Activated T-cell treated with anti-CD3 and anti-CD28 coated beads, Interleukin-2, amount 50 U/mL, for 72 hours (primary cell): ENCODE measurements at regions not wholly inside any gene's neighbourhood (a gene's known extent, or its start where the extent isn't known, plus 50 kb on each side); places are given as distances from the start of the nearest gene placed in this dataset.
"Not testable (repeated sequence)": the region's sequence is repeated elsewhere in the genome, so short reads cannot be mapped to it uniquely, and the experiment has no call there.

ENCODE experiments used
- ATAC-seq, 2 donors: fragments of 150-1000 bp; cut with Tn5 transposase; replicated peaks in 1 of 2; 2 replicates each; pipeline ENCODE4 v1.10.0; 2021; ENCODE audit warnings: moderate library complexity in 2 of 2, mild to moderate bottlenecking in 1 of 2
- DNase-seq, 2 donors: peaks; one replicate each; pipeline ENCODE4 v3.0.0; 2021 to 2022; ENCODE audit warnings: mixed read lengths in 1 of 2
- H3K27ac Mint-ChIP-seq: one replicate; pipeline ENCODE4 v1.8.0; 2022; ENCODE audit warnings: mild to moderate bottlenecking, moderate library complexity, mixed read lengths
- H3K27me3 Mint-ChIP-seq: one replicate; pipeline ENCODE4 v1.8.0; 2022; ENCODE audit warnings: low read depth, mixed read lengths
- H3K36me3 Mint-ChIP-seq, 2 donors: one replicate each; pipeline ENCODE4 v1.8.0; 2022; ENCODE audit warnings: mixed read lengths in 2 of 2, mild to moderate bottlenecking in 1 of 2; ENCODE audit not compliant: insufficient read depth in 2 of 2
- H3K4me1 Mint-ChIP-seq: one replicate; pipeline ENCODE4 v1.8.0; 2022; ENCODE audit warnings: low read depth, mixed read lengths
- H3K4me3 Mint-ChIP-seq, 2 donors: one replicate each; pipeline ENCODE4 v1.8.0; 2022; ENCODE audit warnings: mild to moderate bottlenecking in 2 of 2, mixed read lengths in 2 of 2, moderate library complexity in 2 of 2
- H3K9me3 Mint-ChIP-seq, 2 donors: one replicate each; pipeline ENCODE4 v1.8.0; 2022; ENCODE audit warnings: mixed read lengths in 2 of 2

DNA sequence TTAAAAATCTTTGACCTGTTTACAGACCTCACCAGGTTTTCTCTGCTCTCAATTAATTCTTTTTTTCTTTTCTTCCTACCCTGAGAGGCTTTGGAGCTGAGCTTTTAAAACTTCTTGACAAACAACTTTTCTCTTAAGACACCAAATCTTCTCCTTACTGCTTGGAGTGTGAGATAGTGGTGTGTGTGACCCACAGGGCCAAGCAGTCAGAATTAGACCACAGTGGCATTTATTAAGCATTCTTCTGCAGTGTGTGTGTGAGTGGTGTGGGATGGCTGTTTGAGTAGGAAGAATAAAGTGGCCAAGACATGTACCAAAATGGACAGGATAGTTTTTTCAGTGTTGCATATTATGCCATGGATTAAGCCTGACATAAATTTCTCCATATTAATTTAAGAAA is 665.1 kb downstream of the RAPGEF2 start:
- ATAC-seq: no peak
- Mint-ChIP-seq H3K4me1 (no peaks in the 10 kb centered on the region), H3K27ac (no peak overlapping the region), H3K4me3 (no peak overlapping the region), H3K9me3 (no peaks in the 10 kb centered on the region), H3K36me3 (no peaks in the 10 kb centered on the region), H3K27me3 (no peaks in the 10 kb centered on the region)
- no peak for DNase-seq

DNA sequence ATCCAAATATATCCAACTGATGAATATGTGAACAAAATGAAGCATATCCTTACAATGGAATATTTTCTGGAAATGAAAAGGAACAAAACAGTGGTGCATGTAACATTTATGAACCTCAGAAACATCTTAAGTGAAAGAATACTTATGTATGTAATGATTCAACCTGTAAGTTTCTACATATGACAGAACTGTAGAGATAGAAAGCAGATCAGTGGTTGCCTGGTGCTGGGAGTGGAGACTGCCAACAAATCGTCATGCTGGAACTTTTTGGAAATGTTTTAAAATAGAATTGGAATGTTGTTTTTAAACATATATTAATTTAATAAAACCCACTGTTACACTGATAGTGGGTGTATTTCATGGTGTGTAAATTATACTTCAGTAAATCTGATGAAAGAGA is 667.5 kb downstream of the RAPGEF2 start:
- no peaks in the 10 kb centered on the region for H3K36me3 Mint-ChIP-seq
- no peaks in the 10 kb centered on the region for H3K27me3 Mint-ChIP-seq
- H3K9me3 Mint-ChIP-seq: no peaks in the 10 kb centered on the region
- H3K27ac Mint-ChIP-seq: no peak overlapping the region
- DNase-seq: no peak
- no peaks in the 10 kb centered on the region for H3K4me1 Mint-ChIP-seq
- no peak for ATAC-seq
- no peak overlapping the region for H3K4me3 Mint-ChIP-seq

DNA sequence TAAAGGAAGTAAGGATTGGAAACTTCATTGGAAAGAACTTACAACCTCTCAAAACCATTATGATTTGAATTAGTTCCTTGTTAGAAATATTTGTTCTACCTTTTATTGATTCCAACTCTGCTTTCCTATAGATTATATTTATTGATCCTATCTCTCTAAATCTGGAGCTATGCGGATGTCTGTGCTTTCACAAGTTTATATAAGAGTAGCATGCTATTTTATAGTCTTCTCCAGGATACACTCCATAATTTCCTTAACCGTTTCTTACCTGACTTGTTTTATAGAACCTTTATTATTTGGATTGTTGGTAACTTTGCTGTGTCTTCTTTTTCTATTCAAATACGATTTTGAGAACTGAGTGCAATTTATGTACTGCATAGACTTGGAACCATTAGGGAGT is 668.1 kb downstream of the RAPGEF2 start:
- Mint-ChIP-seq H3K27ac (no peak overlapping the region), H3K9me3 (no peaks in the 10 kb centered on the region), H3K4me3 (no peak overlapping the region), H3K27me3 (no peaks in the 10 kb centered on the region), H3K36me3 (no peaks in the 10 kb centered on the region), H3K4me1 (no peaks in the 10 kb centered on the region)
- DNase-seq: no peak
- ATAC-seq: no peak

DNA sequence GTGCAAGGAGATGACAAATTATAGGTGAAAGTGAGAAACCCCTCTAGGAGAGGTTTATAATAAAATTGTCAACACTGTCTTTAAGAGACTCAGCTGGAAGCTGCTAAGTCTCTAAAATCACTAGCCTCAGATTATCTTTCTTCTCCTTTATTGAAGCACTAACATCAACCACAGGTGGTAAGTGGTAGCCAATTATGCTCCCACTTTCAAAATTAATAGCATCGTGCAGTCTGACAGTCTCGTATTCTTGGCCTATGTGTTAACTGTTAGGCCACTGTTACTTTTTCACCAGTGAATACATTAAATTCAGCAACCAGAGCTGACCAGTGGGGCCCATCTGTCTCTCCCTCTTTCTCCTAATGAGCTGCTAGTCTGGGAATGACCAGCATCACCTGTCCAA is 674.1 kb downstream of the RAPGEF2 start:
- Mint-ChIP-seq H3K4me3 (no peak overlapping the region), H3K27me3 (no peaks in the 10 kb centered on the region), H3K27ac (no peak overlapping the region), H3K36me3 (no peaks in the 10 kb centered on the region), H3K4me1 (no peaks in the 10 kb centered on the region), H3K9me3 (peaks cover 0 to 2% of the 10 kb centered on the region in 2 donors)
- ATAC-seq (no peak), DNase-seq (no peak)

DNA sequence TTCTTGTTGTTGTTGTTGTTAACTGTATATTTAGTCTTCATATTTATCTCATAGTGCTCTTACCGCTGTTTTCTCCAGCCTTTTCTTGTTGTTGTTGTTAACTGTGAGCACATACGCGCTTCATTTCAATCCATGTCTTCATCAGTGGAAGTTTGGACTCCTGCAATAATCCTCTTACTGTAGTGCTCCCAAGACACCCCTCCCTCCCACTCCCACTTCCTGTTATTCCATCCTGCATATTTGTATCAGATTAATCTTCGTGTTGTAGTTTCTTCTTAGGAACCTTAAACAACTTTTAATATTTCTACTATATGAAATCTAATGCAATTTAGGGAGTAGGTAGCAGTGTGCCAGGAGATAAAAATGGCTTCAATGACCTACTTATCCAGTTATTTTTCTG is 674.8 kb downstream of the RAPGEF2 start:
- H3K27ac Mint-ChIP-seq: no peak overlapping the region
- no peaks in the 10 kb centered on the region for H3K27me3 Mint-ChIP-seq
- DNase-seq (no peak), ATAC-seq (no peak)
- H3K4me3 Mint-ChIP-seq: no peak overlapping the region
- no peaks in the 10 kb centered on the region for H3K36me3 Mint-ChIP-seq
- H3K4me1 Mint-ChIP-seq: no peaks in the 10 kb centered on the region
- peaks cover 0 to 2% of the 10 kb centered on the region in 2 donors for H3K9me3 Mint-ChIP-seq

DNA sequence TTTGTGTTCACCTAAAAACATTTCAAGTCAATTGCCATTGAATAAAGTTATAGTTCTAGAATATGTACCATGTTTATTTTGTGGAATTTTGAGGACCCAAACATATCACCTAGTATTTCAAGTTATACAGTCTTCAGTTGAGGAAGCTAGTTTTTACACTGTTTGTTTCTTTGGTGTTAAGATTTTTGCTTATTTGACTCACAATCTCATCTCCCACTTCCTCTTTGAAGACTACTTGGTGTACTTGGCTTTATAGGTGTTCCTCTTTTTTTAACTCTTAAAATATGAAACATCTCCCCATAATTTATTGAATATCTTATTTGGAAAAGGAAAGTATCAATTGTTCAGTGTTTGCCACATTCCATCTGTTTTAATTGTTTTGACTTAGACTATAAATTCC is 675.4 kb downstream of the RAPGEF2 start:
- no peak overlapping the region for H3K27ac Mint-ChIP-seq
- H3K27me3 Mint-ChIP-seq: no peaks in the 10 kb centered on the region
- no peak for DNase-seq
- H3K36me3 Mint-ChIP-seq: no peaks in the 10 kb centered on the region
- ATAC-seq: no peak
- H3K9me3 Mint-ChIP-seq: peaks cover 0 to 2% of the 10 kb centered on the region in 2 donors
- H3K4me1 Mint-ChIP-seq: no peaks in the 10 kb centered on the region
- no peak overlapping the region for H3K4me3 Mint-ChIP-seq

DNA sequence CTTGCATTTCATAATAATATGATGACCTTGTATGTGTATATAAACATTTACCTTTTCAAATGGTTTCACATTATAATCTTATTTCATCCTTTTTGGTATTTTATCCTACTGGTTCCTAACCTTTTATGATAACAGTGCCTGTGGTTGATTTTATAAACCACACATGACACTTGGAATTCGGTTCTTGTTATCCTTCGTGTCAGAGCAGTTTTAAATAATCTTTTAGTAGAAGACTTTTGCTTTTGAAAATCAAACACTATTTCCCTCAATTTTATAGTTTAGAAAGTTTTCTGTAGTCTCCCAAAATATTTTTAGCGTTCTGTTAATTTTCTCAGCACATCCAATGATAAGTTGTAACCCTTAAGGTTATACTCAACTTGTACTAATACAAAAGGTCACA is 676.8 kb downstream of the RAPGEF2 start:
- H3K36me3 Mint-ChIP-seq: no peaks in the 10 kb centered on the region
- no peak for DNase-seq
- H3K4me1 Mint-ChIP-seq: no peaks in the 10 kb centered on the region
- ATAC-seq: no peak
- peaks cover 0 to 2% of the 10 kb centered on the region in 2 donors for H3K9me3 Mint-ChIP-seq
- no peaks in the 10 kb centered on the region for H3K27me3 Mint-ChIP-seq
- no peak overlapping the region for H3K4me3 Mint-ChIP-seq
- no peak overlapping the region for H3K27ac Mint-ChIP-seq

DNA sequence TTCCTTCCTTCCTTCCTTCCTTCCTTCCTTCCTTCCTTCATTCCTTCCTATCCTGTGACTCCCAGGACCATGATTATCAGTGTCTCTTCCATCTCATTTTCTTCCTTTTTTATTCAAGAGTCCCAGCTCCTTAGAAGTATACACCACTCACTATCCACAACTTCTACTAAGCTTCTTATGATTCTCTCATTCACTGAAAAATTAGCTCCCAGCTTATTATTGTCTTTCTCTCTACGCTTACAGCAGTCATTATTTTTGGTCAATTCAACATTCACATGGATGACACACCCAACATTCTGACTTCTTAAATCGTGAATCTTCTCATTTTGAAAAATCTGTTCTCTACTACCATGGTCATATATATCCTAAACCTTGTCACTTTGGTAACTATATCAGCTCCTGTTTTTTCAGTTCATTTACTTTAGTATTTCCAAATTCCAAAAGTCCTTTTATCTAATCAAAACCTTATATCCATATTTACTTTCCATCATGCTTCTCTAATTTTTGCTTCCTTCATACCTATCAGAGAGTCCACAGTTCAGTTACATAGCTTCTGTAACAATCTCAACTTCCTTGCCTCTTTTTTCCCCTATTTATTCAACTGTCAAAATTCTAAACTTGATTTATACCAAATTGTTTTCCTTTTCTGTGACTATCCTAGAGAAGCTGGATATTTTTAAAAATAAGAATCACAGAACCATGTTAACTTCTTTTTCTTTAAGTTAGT is 677.5 kb downstream of the RAPGEF2 start:
- ATAC-seq (no peak), DNase-seq (no peak)
- Mint-ChIP-seq H3K9me3 (peaks cover 0 to 2% of the 10 kb centered on the region in 2 donors), H3K4me3 (no peak overlapping the region), H3K4me1 (no peaks in the 10 kb centered on the region), H3K36me3 (no peaks in the 10 kb centered on the region), H3K27me3 (no peaks in the 10 kb centered on the region), H3K27ac (no peak overlapping the region)

DNA sequence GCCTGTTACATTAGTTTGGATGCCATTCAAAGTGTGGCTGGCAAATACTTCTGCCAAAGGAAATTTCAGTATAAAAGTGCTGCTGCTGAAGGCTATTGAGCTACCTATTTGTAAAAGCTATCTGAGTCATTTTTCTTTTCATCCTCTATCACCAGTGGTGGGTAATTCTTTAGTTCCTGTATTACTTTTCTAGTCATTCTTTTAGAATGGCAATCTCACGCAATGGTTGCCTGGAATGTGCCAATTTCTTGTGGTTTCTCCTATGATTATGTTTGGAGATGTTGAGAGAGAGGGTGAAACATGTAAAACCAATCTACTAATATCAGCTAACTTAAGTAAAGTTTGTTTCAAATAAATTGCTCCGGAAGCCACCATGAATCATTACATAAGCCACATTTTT is 685.0 kb downstream of the RAPGEF2 start:
- DNase-seq (no peak), ATAC-seq (no peak)
- H3K4me3 Mint-ChIP-seq: no peak overlapping the region
- H3K36me3 Mint-ChIP-seq: no peaks in the 10 kb centered on the region
- H3K27me3 Mint-ChIP-seq: no peaks in the 10 kb centered on the region
- H3K4me1 Mint-ChIP-seq: no peaks in the 10 kb centered on the region
- peaks cover 1 to 7% of the 10 kb centered on the region in 2 donors for H3K9me3 Mint-ChIP-seq
- H3K27ac Mint-ChIP-seq: no peak overlapping the region

DNA sequence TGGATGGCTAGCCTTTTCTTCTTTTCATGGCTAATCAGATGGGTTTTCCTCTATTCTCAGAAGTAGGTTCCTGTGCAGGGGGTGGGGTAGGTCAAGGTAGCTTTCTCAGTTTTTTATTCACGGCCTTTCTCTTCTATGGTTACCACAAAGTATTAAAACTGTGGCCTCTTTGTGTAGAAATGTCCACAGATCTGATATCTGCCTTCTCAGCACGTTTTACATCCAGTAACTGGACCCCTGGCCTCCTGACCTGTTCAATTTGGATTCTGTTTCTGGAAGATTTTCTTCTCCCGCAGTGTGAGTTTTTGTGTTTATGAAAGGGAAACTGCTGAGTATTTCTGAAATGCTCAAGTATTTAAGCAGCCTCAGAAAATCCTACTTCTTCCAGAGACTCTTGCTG is 688.5 kb downstream of the RAPGEF2 start:
- ATAC-seq (no peak), DNase-seq (no peak)
- H3K27me3 Mint-ChIP-seq: no peaks in the 10 kb centered on the region
- H3K36me3 Mint-ChIP-seq: no peaks in the 10 kb centered on the region
- H3K27ac Mint-ChIP-seq: no peak overlapping the region
- no peaks in the 10 kb centered on the region for H3K4me1 Mint-ChIP-seq
- peaks cover 3 to 6% of the 10 kb centered on the region in 2 donors for H3K9me3 Mint-ChIP-seq
- H3K4me3 Mint-ChIP-seq: no peak overlapping the region

DNA sequence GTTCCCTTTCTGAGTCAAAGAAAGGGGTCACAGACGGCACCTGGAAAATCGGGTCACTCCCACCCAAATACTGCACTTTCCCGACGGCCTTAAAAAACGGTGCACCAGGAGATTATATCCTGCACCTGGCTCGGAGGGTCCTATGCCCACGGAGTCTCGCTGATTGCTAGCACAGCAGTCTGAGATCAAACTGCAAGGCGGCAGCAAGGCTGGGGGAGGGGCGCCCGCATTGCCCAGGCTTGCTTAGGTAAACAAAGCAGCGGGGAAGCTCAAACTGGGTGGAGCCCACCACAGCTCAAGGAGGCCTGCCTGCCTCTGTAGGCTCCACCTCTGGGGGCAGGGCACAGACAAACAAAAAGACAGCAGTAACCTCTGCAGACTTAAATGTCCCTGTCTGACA is 701.7 kb downstream of the RAPGEF2 start:
- H3K27ac Mint-ChIP-seq, DNase-seq, H3K4me1 Mint-ChIP-seq, H3K27me3 Mint-ChIP-seq, H3K4me3 Mint-ChIP-seq, H3K36me3 Mint-ChIP-seq, H3K9me3 Mint-ChIP-seq, ATAC-seq: not testable (repeated sequence)

DNA sequence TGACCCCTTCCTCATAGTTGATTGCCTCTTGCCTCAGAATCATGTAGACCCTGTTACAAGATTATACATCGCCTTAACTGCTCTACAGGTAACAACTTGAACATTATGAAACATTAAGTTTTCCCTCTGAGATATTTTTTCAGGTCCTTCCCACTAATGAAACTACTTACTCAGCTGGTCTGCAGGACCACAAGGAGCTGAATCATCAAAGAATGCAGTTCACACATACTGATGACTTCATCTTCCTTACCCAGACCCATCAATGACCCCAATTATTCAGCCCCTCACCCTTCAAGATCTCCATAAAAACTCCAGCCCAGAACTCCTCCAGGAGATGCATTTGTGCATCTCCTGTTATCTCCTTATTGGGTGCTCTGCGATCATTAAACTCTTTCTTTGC is 720.9 kb downstream of the RAPGEF2 start:
- Mint-ChIP-seq H3K36me3 (peaks cover 0 to 4% of the 10 kb centered on the region in 2 donors), H3K27me3 (no peaks in the 10 kb centered on the region), H3K9me3 (peaks cover 8 to 20% of the 10 kb centered on the region in 2 donors), H3K4me3 (no peak overlapping the region), H3K27ac (no peak overlapping the region), H3K4me1 (no peaks in the 10 kb centered on the region)
- ATAC-seq: no peak
- no peak for DNase-seq

DNA sequence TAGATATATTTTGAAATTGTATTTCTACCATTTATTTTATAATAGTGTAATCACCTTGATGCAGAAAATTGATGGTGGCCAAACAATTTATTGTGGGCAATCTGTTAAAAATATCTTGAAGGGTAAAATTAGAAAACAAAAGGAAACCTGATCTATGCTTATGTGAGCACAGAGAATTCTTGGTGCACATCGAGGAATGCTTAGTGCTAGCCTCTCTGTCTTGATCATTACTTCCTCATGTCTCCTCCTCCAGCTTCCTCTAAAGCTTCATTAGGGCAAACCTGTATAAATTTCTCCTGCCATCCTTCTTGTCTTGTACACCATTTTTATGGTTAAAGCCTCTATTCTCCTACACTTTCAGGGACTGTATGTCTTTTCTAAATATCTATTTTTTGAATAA is 725.8 kb downstream of the RAPGEF2 start:
- Mint-ChIP-seq H3K4me3 (no peak overlapping the region), H3K4me1 (no peaks in the 10 kb centered on the region), H3K36me3 (peaks cover 0 to 4% of the 10 kb centered on the region in 2 donors), H3K27ac (no peak overlapping the region), H3K27me3 (no peaks in the 10 kb centered on the region), H3K9me3 (peaks cover 12 to 22% of the 10 kb centered on the region in 2 donors)
- no peak for DNase-seq
- no peak for ATAC-seq

DNA sequence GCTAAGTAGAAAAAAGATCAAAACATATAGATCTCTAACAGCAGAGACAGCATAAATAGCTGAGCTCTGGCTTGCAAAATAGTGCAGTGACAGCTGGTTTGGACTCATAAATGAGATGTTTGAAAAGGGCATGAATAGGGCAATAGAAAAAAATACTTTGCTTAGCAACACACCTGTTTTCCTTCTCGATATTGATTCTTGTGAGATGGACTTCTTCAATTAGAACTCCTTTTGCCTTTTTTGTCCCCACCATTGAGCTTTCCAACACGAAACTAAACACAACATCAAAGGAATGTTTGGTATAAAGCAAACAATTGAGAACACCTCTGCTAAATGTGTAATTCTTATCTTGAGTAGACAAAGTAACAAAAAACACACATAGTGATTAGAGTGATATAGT is 726.3 kb downstream of the RAPGEF2 start:
- H3K4me1 Mint-ChIP-seq: no peaks in the 10 kb centered on the region
- DNase-seq (no peak), ATAC-seq (no peak)
- H3K27ac Mint-ChIP-seq: no peak overlapping the region
- H3K9me3 Mint-ChIP-seq: peaks cover 10 to 21% of the 10 kb centered on the region in 2 donors
- H3K27me3 Mint-ChIP-seq: no peaks in the 10 kb centered on the region
- H3K36me3 Mint-ChIP-seq: peaks cover 0 to 4% of the 10 kb centered on the region in 2 donors
- no peak overlapping the region for H3K4me3 Mint-ChIP-seq
